Kidney epithelial cell (primary cell): ENCODE measurements at regions not wholly inside any gene's neighbourhood (a gene's known extent, or its start where the extent isn't known, plus 50 kb on each side); places are given as distances from the start of the nearest gene placed in this dataset.

Experiments
- DNase-seq: peaks from one replicate; pipeline ENCODE4 v3.0.0-alpha.2; 2010; ENCODE audit warnings: low read depth
- H3K27me3 ChIP-seq: 2 replicates; pipeline ENCODE4 v1.6.0; 2011; ENCODE audit warnings: low read length; ENCODE audit not compliant: control insufficient read depth, insufficient read depth
- H3K36me3 ChIP-seq: 2 replicates; pipeline ENCODE4 v1.5.1; 2011; ENCODE audit warnings: low read length; ENCODE audit not compliant: control insufficient read depth, insufficient read depth
- H3K4me3 ChIP-seq: 2 replicates; pipeline ENCODE4 v1.5.1; 2011; ENCODE audit warnings: low read depth, mild to moderate bottlenecking, control low read depth, low read length
- TF ChIP-seq, protein P1 (sequence below): IDR thresholded peaks from 2 replicates; pipeline ENCODE4 v1.5.1; 2011; ENCODE audit warnings: mild to moderate bottlenecking, moderate library complexity, low read length, control low read depth, inconsistent platforms; ENCODE audit not compliant: insufficient read depth, poor library complexity, severe bottlenecking

- TF ChIP-seq, protein P1, sequence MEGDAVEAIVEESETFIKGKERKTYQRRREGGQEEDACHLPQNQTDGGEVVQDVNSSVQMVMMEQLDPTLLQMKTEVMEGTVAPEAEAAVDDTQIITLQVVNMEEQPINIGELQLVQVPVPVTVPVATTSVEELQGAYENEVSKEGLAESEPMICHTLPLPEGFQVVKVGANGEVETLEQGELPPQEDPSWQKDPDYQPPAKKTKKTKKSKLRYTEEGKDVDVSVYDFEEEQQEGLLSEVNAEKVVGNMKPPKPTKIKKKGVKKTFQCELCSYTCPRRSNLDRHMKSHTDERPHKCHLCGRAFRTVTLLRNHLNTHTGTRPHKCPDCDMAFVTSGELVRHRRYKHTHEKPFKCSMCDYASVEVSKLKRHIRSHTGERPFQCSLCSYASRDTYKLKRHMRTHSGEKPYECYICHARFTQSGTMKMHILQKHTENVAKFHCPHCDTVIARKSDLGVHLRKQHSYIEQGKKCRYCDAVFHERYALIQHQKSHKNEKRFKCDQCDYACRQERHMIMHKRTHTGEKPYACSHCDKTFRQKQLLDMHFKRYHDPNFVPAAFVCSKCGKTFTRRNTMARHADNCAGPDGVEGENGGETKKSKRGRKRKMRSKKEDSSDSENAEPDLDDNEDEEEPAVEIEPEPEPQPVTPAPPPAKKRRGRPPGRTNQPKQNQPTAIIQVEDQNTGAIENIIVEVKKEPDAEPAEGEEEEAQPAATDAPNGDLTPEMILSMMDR, result no peak
- Histone ChIP-seq H3K4me3 (no peak overlapping the region), H3K27me3 (no peaks in the 10 kb centered on the region), H3K36me3 (no peaks in the 10 kb centered on the region)
- no peak for DNase-seq
These were observed 317.3 kb upstream of the F9 start for GRCh38 chrX:139213241-139213709.

DNA sequence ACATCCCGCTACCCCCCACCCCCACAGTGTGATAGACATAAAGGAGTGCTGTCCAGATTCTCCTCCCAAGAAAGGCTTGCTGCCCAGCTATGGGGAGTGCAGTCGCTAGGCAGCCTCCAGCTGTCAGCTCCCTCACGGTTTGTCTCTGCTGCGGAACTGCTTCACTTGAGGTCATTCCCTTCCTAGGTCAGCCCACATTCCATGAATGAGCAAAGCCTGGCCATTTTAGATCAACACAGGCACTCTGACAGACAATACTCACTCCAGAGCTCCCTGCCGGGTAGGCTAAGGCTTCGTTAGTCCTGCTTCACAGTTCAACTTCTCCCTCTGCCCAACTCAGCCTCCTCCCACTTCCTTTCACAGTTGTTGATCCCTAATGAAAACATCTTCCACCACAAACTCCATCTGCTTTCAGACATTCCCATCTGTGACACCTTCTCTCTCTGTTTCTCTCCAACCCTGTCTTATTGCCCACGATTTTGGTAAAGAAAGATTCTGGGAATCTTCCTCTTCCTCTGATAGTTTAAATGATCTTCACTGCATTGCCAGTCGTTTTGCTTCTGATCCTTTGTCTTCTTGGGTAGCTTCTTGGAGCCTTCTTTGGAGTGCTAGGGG is 318.9 kb upstream of the F9 start:
- no peak overlapping the region for H3K4me3 ChIP-seq
- no peak for DNase-seq
- no peaks in the 10 kb centered on the region for H3K27me3 ChIP-seq
- H3K36me3 ChIP-seq, result no peaks in the 10 kb centered on the region
- TF ChIP-seq, protein P1, result no peak

DNA sequence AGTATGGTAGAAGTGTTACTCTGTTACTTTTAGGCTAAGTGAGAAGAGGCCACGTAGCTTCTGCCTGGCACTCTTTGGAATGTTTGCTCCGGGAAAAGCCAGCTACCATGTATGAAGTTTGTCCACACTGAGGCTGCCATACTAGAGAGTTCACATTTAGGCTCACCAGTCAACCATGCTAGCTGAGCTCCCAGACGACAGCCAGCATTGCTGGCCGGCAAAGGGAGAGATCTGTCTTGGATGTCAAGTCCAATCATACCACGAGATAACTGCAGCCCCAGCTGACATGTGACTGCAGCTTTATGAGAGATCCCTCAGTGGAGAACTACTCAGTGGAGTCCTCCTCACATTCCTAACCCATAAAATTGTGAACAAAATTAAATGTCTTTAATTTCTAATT is 321.2 kb upstream of the F9 start:
- Histone ChIP-seq H3K36me3 (no peaks in the 10 kb centered on the region), H3K4me3 (no peak overlapping the region), H3K27me3 (peaks cover 5% of the 10 kb centered on the region)
- no peak for DNase-seq
- TF ChIP-seq, protein P1, result no peak

DNA sequence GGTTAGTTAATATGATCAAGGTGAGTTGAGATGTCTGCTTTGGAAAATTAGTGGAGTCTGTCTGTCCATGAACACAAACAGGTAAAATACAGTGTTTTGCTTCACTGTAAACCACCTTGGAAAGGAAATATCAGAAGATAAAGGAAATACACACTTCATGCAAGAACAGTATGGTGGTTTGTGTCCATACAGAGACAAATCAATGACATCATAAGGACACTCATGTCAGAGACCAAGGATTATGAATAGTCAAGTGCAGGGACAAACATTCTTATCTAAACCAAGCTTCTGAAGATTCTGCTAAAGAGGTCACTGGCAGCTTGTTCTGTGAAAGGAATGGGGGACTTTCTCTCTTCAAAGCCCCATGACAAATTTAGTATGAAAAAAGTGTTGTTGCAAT is 322.9 kb upstream of the F9 start:
- DNase-seq, result no peak
- no peaks in the 10 kb centered on the region for H3K36me3 ChIP-seq
- no peak overlapping the region for H3K4me3 ChIP-seq
- H3K27me3 ChIP-seq, result peaks cover 14% of the 10 kb centered on the region
- TF ChIP-seq, protein P1, result no peak

DNA sequence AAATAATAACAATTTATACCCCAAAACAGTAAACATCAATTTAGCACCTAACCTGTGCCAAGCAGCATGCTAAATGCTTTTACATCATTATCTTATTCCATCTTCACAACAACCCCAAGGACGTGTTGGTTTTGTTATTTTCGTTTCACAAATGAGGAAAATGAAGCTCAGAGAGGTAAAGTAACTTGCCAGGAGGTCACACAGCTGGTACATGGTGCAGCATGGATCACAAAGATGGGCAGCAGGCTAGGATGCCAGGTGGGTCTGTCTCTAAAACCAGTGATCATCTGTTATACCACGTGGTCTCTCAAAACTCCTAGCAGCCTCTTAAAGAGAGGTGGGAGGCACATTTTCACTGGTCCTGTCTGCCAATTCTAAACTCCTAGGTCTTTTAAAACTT is 323.6 kb upstream of the F9 start:
- peaks cover 15% of the 10 kb centered on the region for H3K27me3 ChIP-seq
- TF ChIP-seq, protein P1, result no peak
- H3K36me3 ChIP-seq, result no peaks in the 10 kb centered on the region
- no peak overlapping the region for H3K4me3 ChIP-seq
- DNase-seq, result no peak
